ENCODE measurements at regions not wholly inside any gene's neighbourhood (a gene's known extent, or its start where the extent isn't known, plus 50 kb on each side); places are given as distances from the start of the nearest gene placed in this dataset.

- H3K36me3 ChIP-seq (ENCODE audit: low read depth) = no peaks in the 10 kb centered on the region
- no peak for TF ChIP-seq CTCF (IDR thresholded peaks at IDR 0.05)
- DNase-seq (no peak), ATAC-seq (no peak)
- no peaks in the 10 kb centered on the region for H3K4me1 ChIP-seq (ENCODE audit: low read depth)
- H3K4me3 ChIP-seq = no peak overlapping the region
- no peaks in the 10 kb centered on the region for H3K9me3 ChIP-seq
- intact Hi-C loops (cut with DNase I, micrococcal nuclease) = no loop called here
Measured at GRCh38 chr17:13117616-13118015, 99.8 kb upstream of the ELAC2 start.

- TF ChIP-seq CTCF (IDR thresholded peaks at IDR 0.05) = peak; percentile 56
- Histone ChIP-seq H3K4me3 (no peak overlapping the region), H3K36me3 (ENCODE audit: low read depth) (no peaks in the 10 kb centered on the region), H3K4me1 (ENCODE audit: low read depth) (no peaks in the 10 kb centered on the region), H3K9me3 (no peaks in the 10 kb centered on the region)
- intact Hi-C loops (cut with DNase I, micrococcal nuclease) = no loop called here
- ATAC-seq (peak; percentile 86), DNase-seq (peak in 2 of 3 donors; percentile 43 to 48)
Measured at GRCh38 chr17:13114601-13115031, 96.8 kb upstream of the ELAC2 start.

GRCh38 chr17:13113821-13114525 is 96.1 kb upstream of the ELAC2 start:
- intact Hi-C loops (cut with DNase I, micrococcal nuclease) = no loop called here
- ATAC-seq (no peak), DNase-seq (no peak)
- no peaks in the 10 kb centered on the region for H3K36me3 ChIP-seq (ENCODE audit: low read depth)
- TF ChIP-seq CTCF (IDR thresholded peaks at IDR 0.05) = no peak
- no peaks in the 10 kb centered on the region for H3K4me1 ChIP-seq (ENCODE audit: low read depth)
- H3K4me3 ChIP-seq = no peak overlapping the region
- no peaks in the 10 kb centered on the region for H3K9me3 ChIP-seq

- Histone ChIP-seq H3K4me1 (ENCODE audit: low read depth) (no peaks in the 10 kb centered on the region), H3K4me3 (no peak overlapping the region), H3K9me3 (no peaks in the 10 kb centered on the region), H3K36me3 (ENCODE audit: low read depth) (no peaks in the 10 kb centered on the region)
- TF ChIP-seq CTCF (IDR thresholded peaks at IDR 0.05) = no peak
- intact Hi-C loops (cut with DNase I, micrococcal nuclease) = no loop called here
- ATAC-seq (no peak), DNase-seq (no peak)
Measured at GRCh38 chr17:13107676-13108235, 89.9 kb upstream of the ELAC2 start.

- intact Hi-C loops (cut with DNase I, micrococcal nuclease) = no loop called here
- no peaks in the 10 kb centered on the region for H3K36me3 ChIP-seq (ENCODE audit: low read depth)
- H3K4me1 ChIP-seq (ENCODE audit: low read depth) = no peaks in the 10 kb centered on the region
- no peak for TF ChIP-seq CTCF (IDR thresholded peaks at IDR 0.05)
- ATAC-seq (no peak), DNase-seq (no peak)
- no peak overlapping the region for H3K4me3 ChIP-seq
- no peaks in the 10 kb centered on the region for H3K9me3 ChIP-seq
Measured at GRCh38 chr17:13106171-13106570, 88.3 kb upstream of the ELAC2 start.
